AG10803 (cell line): ENCODE measurements at regions not wholly inside any gene's neighbourhood (a gene's known extent, or its start where the extent isn't known, plus 50 kb on each side); places are given as distances from the start of the nearest gene placed in this dataset.

Experiments used
- DNase-seq: peaks from one replicate; pipeline ENCODE4 v3.0.0; 2010; ENCODE audit warnings: low read depth
- H3K4me3 ChIP-seq: 2 replicates; pipeline ENCODE4 v1.5.1; 2011; ENCODE audit warnings: mild to moderate bottlenecking, low read length, control low read depth
- CTCF ChIP-seq: conservative IDR thresholded peaks from 2 replicates; pipeline ENCODE4 v1.5.1; 2011; ENCODE audit warnings: mild to moderate bottlenecking, low read length, control low read depth, inconsistent platforms

GRCh38 chr5:87803352-87803751 lies 390.6 kb upstream of the CCNH start:
- no peak for TF ChIP-seq CTCF
- no peak overlapping the region for H3K4me3 ChIP-seq
- no peak for DNase-seq

DNA sequence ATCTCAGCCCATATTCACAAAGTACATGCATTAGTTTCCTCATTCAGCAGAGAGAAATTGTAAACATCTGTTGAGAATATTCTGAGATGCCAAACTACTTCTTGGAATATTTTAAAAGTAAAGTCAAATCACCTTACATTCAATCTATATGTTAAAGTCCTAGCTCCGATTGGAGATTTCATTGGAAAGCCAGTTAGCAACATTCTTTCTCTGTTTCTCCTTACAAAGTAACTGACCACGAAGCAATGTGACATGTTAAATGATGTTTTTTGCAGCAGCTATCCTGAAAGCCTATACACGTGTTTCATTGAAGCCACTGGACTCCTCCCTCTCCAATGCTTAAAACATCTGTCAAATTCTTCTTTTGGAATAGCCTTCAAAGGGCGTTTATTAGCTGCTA lies 379.1 kb upstream of the CCNH start:
- H3K4me3 ChIP-seq: no peak overlapping the region
- no peak for TF ChIP-seq CTCF
- DNase-seq: no peak

DNA sequence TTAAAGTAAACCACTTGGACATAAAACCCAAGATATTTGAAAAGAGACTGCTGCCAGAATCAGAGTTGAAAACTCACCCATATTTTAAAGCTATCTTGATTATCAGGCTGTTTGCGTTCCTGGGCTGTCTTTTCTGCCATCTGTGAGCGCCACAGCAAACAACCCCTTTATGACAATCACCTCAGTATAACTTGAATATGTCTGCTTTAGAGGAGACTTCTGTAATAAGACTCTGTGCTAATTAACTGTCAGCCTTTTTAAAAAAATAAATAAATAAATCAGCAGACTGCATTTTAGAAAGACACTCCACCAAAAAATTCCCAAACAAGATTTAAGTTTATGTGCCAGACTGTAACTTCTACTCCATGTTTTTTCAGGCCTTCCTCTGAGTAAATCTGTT lies 375.7 kb upstream of the CCNH start:
- no peak overlapping the region for H3K4me3 ChIP-seq
- no peak for DNase-seq
- no peak for TF ChIP-seq CTCF

DNA sequence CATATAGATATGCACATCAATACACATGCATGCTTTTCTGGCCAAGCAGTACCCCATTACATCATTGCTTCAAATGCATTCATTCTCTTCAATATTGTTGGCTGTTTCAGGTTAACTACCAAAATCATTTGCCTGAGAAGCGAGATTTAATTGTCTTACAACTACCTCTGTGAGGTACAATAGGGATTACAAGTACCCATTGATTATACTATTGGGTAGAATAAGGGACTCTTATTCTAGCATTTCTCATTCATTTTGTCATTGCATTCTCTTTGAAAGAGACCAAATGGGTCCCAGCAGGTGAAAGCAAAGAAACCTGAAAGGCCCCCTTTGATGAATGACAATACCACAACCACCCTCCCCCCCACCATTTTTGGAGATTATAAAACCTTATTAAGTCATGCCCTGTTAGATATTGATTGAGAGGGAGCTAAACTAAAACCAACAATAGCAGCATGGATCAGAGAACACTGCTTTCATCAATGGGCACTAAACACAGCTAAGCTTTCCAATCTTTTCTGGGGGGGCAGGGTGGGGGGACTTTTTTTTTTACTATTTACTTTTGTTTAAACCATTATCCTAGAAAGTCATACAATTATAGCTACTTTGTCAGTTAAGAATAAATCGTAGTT lies 375.0 kb upstream of the CCNH start:
- no peak overlapping the region for H3K4me3 ChIP-seq
- TF ChIP-seq CTCF: no peak
- no peak for DNase-seq

GRCh38 chr5:87787086-87787485 lies 374.4 kb upstream of the CCNH start:
- no peak for TF ChIP-seq CTCF
- no peak for DNase-seq
- H3K4me3 ChIP-seq: no peak overlapping the region

DNA sequence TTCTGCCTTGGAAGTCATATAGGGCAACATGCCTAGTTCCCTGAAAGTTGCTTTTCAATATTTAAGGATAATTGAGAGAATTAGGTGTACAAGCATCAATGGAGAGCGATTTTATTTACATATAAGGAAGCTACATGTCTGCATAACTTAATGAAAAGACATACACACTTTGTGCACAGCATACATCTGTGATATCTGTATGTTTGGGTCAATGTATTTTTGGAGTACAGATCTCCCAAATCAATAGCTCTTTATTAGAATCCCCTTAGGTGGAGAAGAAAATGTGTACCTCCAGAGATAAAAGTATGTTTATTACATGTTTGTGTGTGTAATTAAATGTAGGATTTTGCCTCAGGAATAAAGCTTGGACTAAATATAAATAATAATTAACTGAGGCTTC lies 373.7 kb upstream of the CCNH start:
- H3K4me3 ChIP-seq: no peak overlapping the region
- no peak for DNase-seq
- no peak for TF ChIP-seq CTCF

DNA sequence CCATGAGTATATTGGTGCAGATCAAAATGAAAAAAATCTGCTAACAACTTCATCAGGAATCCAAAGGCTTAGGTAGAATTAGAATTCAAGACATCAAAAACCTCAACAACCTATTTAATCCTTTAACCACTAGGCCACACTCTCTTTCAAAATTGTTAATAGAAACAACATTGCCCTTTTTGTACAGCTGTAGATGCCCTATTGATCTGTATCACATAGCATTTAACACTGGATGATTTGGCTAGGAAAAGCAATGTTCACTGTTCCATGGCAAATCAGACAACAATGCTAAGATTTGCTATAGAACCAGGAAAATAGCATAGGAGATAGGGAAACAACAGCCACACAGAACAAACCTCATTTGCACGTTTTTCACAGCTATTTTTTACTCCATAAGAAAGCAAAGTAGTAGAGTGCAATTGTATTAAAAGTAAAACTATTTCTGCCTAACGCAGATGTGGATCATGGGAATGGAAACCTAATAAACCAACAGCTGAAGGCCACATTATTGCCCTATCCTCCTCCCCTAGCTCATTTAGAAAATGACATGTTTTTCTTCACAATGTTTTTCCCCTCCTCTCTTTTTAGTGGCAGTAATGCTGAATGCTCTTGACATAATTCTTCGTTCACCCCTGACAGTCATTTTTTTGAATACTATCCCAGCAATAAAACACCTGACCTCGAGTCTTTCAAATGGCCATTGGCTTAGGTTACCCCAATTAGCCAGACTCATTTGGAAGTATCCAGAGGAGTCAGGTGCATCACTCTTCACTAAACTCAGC lies 373.0 kb upstream of the CCNH start:
- no peak for TF ChIP-seq CTCF
- H3K4me3 ChIP-seq: no peak overlapping the region
- DNase-seq: no peak
